ENCODE measurements at regions not wholly inside any gene's neighbourhood (a gene's known extent, or its start where the extent isn't known, plus 50 kb on each side); places are given as distances from the start of the nearest gene placed in this dataset.

DNA sequence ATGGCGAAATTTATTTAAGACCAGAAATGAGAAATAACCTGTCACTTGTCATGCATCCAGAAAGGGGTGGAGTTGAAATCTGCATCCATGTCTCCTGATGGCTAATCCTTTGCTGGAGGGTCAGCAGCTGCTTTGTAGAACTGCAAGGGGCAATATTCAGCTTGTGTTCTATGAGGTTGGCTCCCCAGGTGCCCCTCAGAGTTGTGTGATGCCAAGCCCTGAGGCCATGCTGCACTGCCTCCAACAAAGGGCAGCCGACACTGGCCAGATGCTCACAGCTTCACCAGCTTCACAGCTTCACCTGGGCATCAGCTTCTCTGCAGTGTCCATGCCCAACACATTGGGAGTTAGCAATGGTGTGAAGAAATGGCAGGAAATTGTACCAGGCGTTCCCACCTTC, 64.0 kb upstream of the TMEM72 start:
- TF ChIP-seq, protein P1, sequence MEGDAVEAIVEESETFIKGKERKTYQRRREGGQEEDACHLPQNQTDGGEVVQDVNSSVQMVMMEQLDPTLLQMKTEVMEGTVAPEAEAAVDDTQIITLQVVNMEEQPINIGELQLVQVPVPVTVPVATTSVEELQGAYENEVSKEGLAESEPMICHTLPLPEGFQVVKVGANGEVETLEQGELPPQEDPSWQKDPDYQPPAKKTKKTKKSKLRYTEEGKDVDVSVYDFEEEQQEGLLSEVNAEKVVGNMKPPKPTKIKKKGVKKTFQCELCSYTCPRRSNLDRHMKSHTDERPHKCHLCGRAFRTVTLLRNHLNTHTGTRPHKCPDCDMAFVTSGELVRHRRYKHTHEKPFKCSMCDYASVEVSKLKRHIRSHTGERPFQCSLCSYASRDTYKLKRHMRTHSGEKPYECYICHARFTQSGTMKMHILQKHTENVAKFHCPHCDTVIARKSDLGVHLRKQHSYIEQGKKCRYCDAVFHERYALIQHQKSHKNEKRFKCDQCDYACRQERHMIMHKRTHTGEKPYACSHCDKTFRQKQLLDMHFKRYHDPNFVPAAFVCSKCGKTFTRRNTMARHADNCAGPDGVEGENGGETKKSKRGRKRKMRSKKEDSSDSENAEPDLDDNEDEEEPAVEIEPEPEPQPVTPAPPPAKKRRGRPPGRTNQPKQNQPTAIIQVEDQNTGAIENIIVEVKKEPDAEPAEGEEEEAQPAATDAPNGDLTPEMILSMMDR (IDR thresholded peaks at IDR 0.05) = no peak
- TF ChIP-seq EZH2phosphoT487 (IDR thresholded peaks at IDR 0.05) = no peak
